MCF 10A (cell line): ENCODE measurements at regions not wholly inside any gene's neighbourhood (a gene's known extent, or its start where the extent isn't known, plus 50 kb on each side); places are given as distances from the start of the nearest gene placed in this dataset.

Experiments
- BruUV-seq: library from RNA; stranded (reverse); fragments of 400-500 nt; replicated peaks from 2 replicates; lab custom pipeline; 2021; lab: Mats Ljungman, UMichigan
- CTCF ChIA-PET: fragments of 300-600 bp; sonication (Branson Sonifier 250); formaldehyde crosslinking; extraction: SDS; loops from one replicate; lab custom pipeline; 2021; ENCODE audit warnings: antibody characterized with exemption, inconsistent platforms; lab: Yijun Ruan, JAX
- POLR2A ChIA-PET: fragments of 300-600, 350-650 bp; sonication (Branson Sonifier 250); formaldehyde crosslinking; extraction: SDS; loops from one replicate; lab custom pipeline; 2020; ENCODE audit warnings: antibody characterized with exemption, inconsistent platforms; lab: Yijun Ruan, JAX
- DNase-seq: peaks from one replicate; pipeline ENCODE4 v3.0.0-alpha.2; 2018; ENCODE audit not compliant: unreplicated experiment
- H3K27ac Mint-ChIP-seq: one replicate; pipeline ENCODE4 v1.8.0; 2022; ENCODE audit warnings: mild to moderate bottlenecking, low read depth, mixed read lengths; ENCODE audit not compliant: unreplicated experiment
- H3K27me3 Mint-ChIP-seq: one replicate; pipeline ENCODE4 v1.8.0; 2022; ENCODE audit warnings: mixed read lengths; ENCODE audit not compliant: insufficient read depth, unreplicated experiment
- H3K36me3 Mint-ChIP-seq: one replicate; pipeline ENCODE4 v1.8.0; 2022; ENCODE audit warnings: mild to moderate bottlenecking, moderate library complexity, mixed read lengths; ENCODE audit not compliant: insufficient read depth, unreplicated experiment
- H3K4me1 Mint-ChIP-seq: one replicate; pipeline ENCODE4 v1.8.0; 2022; ENCODE audit warnings: mixed read lengths; ENCODE audit not compliant: insufficient read depth, unreplicated experiment
- H3K4me3 Mint-ChIP-seq: one replicate; pipeline ENCODE4 v1.8.0; 2022; ENCODE audit warnings: mild to moderate bottlenecking, moderate library complexity, mixed read lengths; ENCODE audit not compliant: unreplicated experiment
- H3K9me3 Mint-ChIP-seq: one replicate; pipeline ENCODE4 v1.8.0; 2022; ENCODE audit warnings: mixed read lengths; ENCODE audit not compliant: unreplicated experiment
- intact Hi-C: fragments of 100-400 bp; cut with micrococcal nuclease; formaldehyde crosslinking; loops from 2 replicates; pipeline ENCODE4 v1.14.1; 2022
- TF ChIP-seq, protein P1 (sequence below): fragments of 200-600 bp; IDR thresholded peaks from one replicate; pipeline ENCODE4 v1.8.0; 2022; ENCODE audit warnings: antibody characterized with exemption, mild to moderate bottlenecking; ENCODE audit not compliant: unreplicated experiment

DNA sequence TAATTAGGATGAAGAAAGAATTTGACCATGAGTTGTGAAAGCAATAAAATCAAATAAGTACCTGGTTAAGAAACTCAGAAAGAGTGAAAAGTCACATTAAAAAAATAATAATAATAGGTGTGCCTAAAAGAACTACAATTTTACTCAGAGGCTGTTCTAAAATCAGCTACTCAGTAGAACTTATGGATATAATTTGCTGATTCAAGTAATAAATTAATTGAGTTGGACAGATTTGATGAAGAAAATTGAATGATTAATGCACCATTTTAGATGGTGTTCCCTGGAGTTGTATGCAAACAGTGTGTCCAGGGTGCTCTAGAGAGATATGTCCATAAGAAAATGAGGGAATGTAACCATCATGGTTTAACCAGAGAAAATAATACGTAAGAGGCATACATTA, 2852.5 kb downstream of the PCDH9 start:
- intact Hi-C loops, result no loop called here
- Mint-ChIP-seq H3K4me1 (no peaks in the 10 kb centered on the region), H3K27me3 (no peaks in the 10 kb centered on the region), H3K27ac (no peak overlapping the region), H3K4me3 (no peak overlapping the region), H3K36me3 (no peaks in the 10 kb centered on the region), H3K9me3 (peaks cover 11% of the 10 kb centered on the region)
- CTCF ChIA-PET, result no interaction called here
- TF ChIP-seq, protein P1, sequence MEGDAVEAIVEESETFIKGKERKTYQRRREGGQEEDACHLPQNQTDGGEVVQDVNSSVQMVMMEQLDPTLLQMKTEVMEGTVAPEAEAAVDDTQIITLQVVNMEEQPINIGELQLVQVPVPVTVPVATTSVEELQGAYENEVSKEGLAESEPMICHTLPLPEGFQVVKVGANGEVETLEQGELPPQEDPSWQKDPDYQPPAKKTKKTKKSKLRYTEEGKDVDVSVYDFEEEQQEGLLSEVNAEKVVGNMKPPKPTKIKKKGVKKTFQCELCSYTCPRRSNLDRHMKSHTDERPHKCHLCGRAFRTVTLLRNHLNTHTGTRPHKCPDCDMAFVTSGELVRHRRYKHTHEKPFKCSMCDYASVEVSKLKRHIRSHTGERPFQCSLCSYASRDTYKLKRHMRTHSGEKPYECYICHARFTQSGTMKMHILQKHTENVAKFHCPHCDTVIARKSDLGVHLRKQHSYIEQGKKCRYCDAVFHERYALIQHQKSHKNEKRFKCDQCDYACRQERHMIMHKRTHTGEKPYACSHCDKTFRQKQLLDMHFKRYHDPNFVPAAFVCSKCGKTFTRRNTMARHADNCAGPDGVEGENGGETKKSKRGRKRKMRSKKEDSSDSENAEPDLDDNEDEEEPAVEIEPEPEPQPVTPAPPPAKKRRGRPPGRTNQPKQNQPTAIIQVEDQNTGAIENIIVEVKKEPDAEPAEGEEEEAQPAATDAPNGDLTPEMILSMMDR, result no peak
- no peak for DNase-seq
- BruUV-seq, result no TSS peak
- POLR2A ChIA-PET, result interaction anchor here (0.7 to 1.3 kb wide), 2 partner anchors 9 to 203 kb away, joined by 5 to 6 read pairs; no protein-coding TSS in a partner anchor

DNA sequence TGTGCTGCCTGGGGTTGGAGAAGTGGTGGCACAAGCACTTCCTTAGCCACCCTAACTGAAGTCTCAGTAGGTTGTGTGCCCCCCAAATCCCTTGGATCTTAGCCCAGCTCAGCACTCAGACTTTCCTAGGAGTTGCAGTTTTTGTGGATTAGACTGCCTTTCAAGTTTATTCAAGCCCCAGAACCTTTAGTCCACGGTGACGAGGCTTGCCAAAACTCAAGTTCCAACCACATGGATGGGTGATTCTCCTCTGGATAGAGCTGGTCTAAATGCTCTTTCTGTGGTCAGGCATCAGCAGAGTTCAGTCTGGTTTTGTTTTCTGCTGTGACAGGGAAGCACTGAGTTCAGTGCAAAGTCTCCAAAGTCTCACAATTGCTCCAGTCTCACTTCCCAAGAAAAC, 2858.7 kb downstream of the PCDH9 start:
- no peak overlapping the region for H3K4me3 Mint-ChIP-seq
- H3K27ac Mint-ChIP-seq, result peak overlapping the region; percentile 94
- H3K4me1 Mint-ChIP-seq, result peaks cover 21% of the 10 kb centered on the region
- intact Hi-C loops, result no loop called here
- ChIA-PET CTCF (interaction anchor here (0.6 to 1.0 kb wide), 2 partner anchors 66 to 852 kb away, joined by 3 to 7 read pairs; no protein-coding TSS in a partner anchor), POLR2A (interaction anchor here (1.0 kb wide), 1 partner anchor 26 kb away, joined by 3 read pairs; no protein-coding TSS in a partner anchor)
- no peaks in the 10 kb centered on the region for H3K27me3 Mint-ChIP-seq
- BruUV-seq, result no TSS peak
- H3K9me3 Mint-ChIP-seq, result peaks cover 27% of the 10 kb centered on the region
- no peaks in the 10 kb centered on the region for H3K36me3 Mint-ChIP-seq
- no peak for DNase-seq
- TF ChIP-seq, protein P1, result no peak

DNA sequence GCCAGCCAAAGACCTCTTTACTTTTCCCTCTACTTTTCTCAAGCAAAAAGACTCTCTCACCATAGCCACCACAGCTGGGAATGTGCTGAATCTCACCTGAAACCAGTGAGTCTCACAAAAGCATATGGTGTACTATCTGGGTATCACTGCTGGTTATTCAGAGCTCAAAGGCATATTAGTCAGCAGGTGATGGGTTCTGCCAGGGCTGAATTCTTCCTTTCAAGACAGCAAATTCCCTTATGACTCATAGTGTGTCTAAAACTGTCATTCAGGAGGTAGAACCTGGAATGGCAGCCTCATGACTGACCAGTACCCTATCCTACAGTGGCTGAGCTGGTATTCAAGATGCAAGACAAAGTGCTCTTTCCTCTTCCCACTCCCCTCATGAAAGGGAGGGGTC, 2859.1 kb downstream of the PCDH9 start:
- Mint-ChIP-seq H3K36me3 (no peaks in the 10 kb centered on the region), H3K9me3 (peaks cover 27% of the 10 kb centered on the region), H3K4me3 (no peak overlapping the region), H3K27me3 (no peaks in the 10 kb centered on the region), H3K4me1 (peaks cover 21% of the 10 kb centered on the region), H3K27ac (peak overlapping the region; percentile 94)
- ChIA-PET POLR2A (interaction anchor here (1.0 kb wide), 1 partner anchor 27 kb away, joined by 3 read pairs; no protein-coding TSS in a partner anchor), CTCF (interaction anchor here (1.0 kb wide), 1 partner anchor 66 kb away, joined by 7 read pairs; no protein-coding TSS in a partner anchor)
- BruUV-seq, result no TSS peak
- DNase-seq, result peak; percentile 85
- intact Hi-C loops, result no loop called here
- TF ChIP-seq, protein P1, result no peak

DNA sequence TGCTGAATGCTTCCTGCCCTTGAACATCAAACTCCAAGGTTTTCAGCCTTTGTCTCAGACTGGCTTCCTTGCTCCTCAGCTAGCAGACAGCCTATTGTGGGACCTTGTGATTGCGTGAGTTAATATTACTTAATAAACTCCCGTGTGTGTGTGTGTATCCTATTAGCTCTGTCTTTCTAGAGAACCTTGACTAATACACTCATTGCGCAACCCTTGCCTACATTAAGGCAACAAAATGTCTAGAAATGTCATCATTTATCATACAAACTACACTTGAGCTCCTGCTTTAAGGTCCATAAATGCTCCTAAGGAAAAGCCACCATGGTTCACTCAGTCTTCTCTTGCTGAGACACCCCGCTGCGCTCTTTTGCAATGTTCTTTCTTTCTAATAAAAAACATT, 2861.0 kb downstream of the PCDH9 start:
- no TSS peak for BruUV-seq
- CTCF ChIA-PET, result interaction anchor here (0.7 kb wide), 1 partner anchor 1243 kb away, joined by 3 read pairs; no protein-coding TSS in a partner anchor
- Mint-ChIP-seq H3K4me3 (no peak overlapping the region), H3K27me3 (no peaks in the 10 kb centered on the region), H3K36me3 (no peaks in the 10 kb centered on the region), H3K9me3 (peaks cover 21% of the 10 kb centered on the region), H3K27ac (peak overlapping the region; percentile 57), H3K4me1 (peaks cover 21% of the 10 kb centered on the region)
- intact Hi-C loops, result no loop called here
- TF ChIP-seq, protein P1, result no peak
- POLR2A ChIA-PET, result interaction anchor here (1.0 kb wide), 1 partner anchor 9 kb away, joined by 6 read pairs; no protein-coding TSS in a partner anchor
- peak; percentile 74 for DNase-seq
